ENCODE measurements at regions not wholly inside any gene's neighbourhood (a gene's known extent, or its start where the extent isn't known, plus 50 kb on each side); places are given as distances from the start of the nearest gene placed in this dataset.

GRCh38 chr4:151888367-151888866 lies 127.6 kb upstream of the GATB start:
- H3K4me2 ChIP-seq: no peak overlapping the region
- no peaks in the 10 kb centered on the region for H3K79me2 ChIP-seq (ENCODE audit: low read depth)
- no peak overlapping the region for H3K9ac ChIP-seq
- Mint-ChIP-seq H3K4me3 (no peak overlapping the region), H3K36me3 (no peaks in the 10 kb centered on the region), H3K4me1 (no peaks in the 10 kb centered on the region), H3K27ac (no peak overlapping the region), H3K27me3 (ENCODE audit: insufficient read depth, low read depth) (peaks cover 2% of the 10 kb centered on the region), H3K9me3 (no peaks in the 10 kb centered on the region)
- no peaks in the 10 kb centered on the region for H3K36me3 ChIP-seq
- H2AFZ ChIP-seq (replicated peaks): no peak overlapping the region
- DNase-seq (ENCODE audit: low spot score): no peak
- no peaks in the 10 kb centered on the region for H4K20me1 ChIP-seq (ENCODE audit: low read depth)
- H3K27me3 ChIP-seq: no peaks in the 10 kb centered on the region
- no peaks in the 10 kb centered on the region for H3F3A ChIP-seq (ENCODE audit: low read depth)
- no peak overlapping the region for H3K27ac ChIP-seq
- no peak for TF ChIP-seq EZH2 (IDR thresholded peaks at IDR 0.05)
- no peak for TF ChIP-seq CTCF (IDR thresholded peaks at IDR 0.05)
- TF ChIP-seq EZH2phosphoT487 (IDR thresholded peaks at IDR 0.05): no peak
- H3K4me1 ChIP-seq: peaks cover 5% of the 10 kb centered on the region
- H3K9me3 ChIP-seq (ENCODE audit: low read depth): no peaks in the 10 kb centered on the region
- H3K4me3 ChIP-seq: no peak overlapping the region

GRCh38 chr4:151887816-151888180 lies 127.0 kb upstream of the GATB start:
- Histone ChIP-seq H3K27ac (no peak overlapping the region), H2AFZ (replicated peaks) (no peak overlapping the region), H3K79me2 (ENCODE audit: low read depth) (no peaks in the 10 kb centered on the region), H3F3A (ENCODE audit: low read depth) (no peaks in the 10 kb centered on the region), H3K4me3 (no peak overlapping the region), H3K9me3 (ENCODE audit: low read depth) (no peaks in the 10 kb centered on the region), H3K27me3 (no peaks in the 10 kb centered on the region), H4K20me1 (ENCODE audit: low read depth) (no peaks in the 10 kb centered on the region), H3K36me3 (no peaks in the 10 kb centered on the region), H3K4me1 (peaks cover 5% of the 10 kb centered on the region), H3K9ac (no peak overlapping the region), H3K4me2 (no peak overlapping the region)
- TF ChIP-seq CTCF (IDR thresholded peaks at IDR 0.05) (no peak), EZH2 (IDR thresholded peaks at IDR 0.05) (no peak), EZH2phosphoT487 (IDR thresholded peaks at IDR 0.05) (no peak)
- Mint-ChIP-seq H3K27me3 (ENCODE audit: insufficient read depth, low read depth) (peaks cover 6% of the 10 kb centered on the region), H3K36me3 (no peaks in the 10 kb centered on the region), H3K4me3 (no peak overlapping the region), H3K27ac (no peak overlapping the region), H3K4me1 (no peaks in the 10 kb centered on the region), H3K9me3 (no peaks in the 10 kb centered on the region)
- no peak for DNase-seq (ENCODE audit: low spot score)

- Histone ChIP-seq H3K79me2 (ENCODE audit: low read depth) (no peaks in the 10 kb centered on the region), H3K27ac (no peak overlapping the region), H3K4me3 (no peak overlapping the region), H3K4me2 (no peak overlapping the region), H3F3A (ENCODE audit: low read depth) (no peaks in the 10 kb centered on the region), H3K9ac (no peak overlapping the region), H3K9me3 (ENCODE audit: low read depth) (no peaks in the 10 kb centered on the region), H3K27me3 (no peaks in the 10 kb centered on the region), H4K20me1 (ENCODE audit: low read depth) (no peaks in the 10 kb centered on the region), H3K4me1 (peaks cover 5% of the 10 kb centered on the region), H3K36me3 (no peaks in the 10 kb centered on the region), H2AFZ (replicated peaks) (no peak overlapping the region)
- no peak overlapping the region for H3K4me3 Mint-ChIP-seq
- no peaks in the 10 kb centered on the region for H3K4me1 Mint-ChIP-seq
- no peak overlapping the region for H3K27ac Mint-ChIP-seq
- DNase-seq (ENCODE audit: low spot score): no peak
- H3K9me3 Mint-ChIP-seq: no peaks in the 10 kb centered on the region
- no peaks in the 10 kb centered on the region for H3K36me3 Mint-ChIP-seq
- H3K27me3 Mint-ChIP-seq (ENCODE audit: insufficient read depth, low read depth): peaks cover 6% of the 10 kb centered on the region
- TF ChIP-seq EZH2 (IDR thresholded peaks at IDR 0.05) (no peak), CTCF (IDR thresholded peaks at IDR 0.05) (no peak), EZH2phosphoT487 (IDR thresholded peaks at IDR 0.05) (no peak)
Measured at GRCh38 chr4:151887031-151887815, 126.4 kb upstream of the GATB start.
